Endothelial cell of umbilical vein (primary cell): ENCODE measurements at regions not wholly inside any gene's neighbourhood (a gene's known extent, or its start where the extent isn't known, plus 50 kb on each side); places are given as distances from the start of the nearest gene placed in this dataset.

Experiments
- BruUV-seq: library from RNA; stranded (reverse); fragments of 400-500 nt; replicated peaks from 2 replicates; lab custom pipeline; 2021; lab: Mats Ljungman, UMichigan
- CTCF ChIA-PET: fragments of 300-600, 350-600 bp; sonication (Branson Sonifier 250); formaldehyde crosslinking; loops from one replicate; lab custom pipeline; 2021; ENCODE audit warnings: antibody characterized with exemption, inconsistent platforms; lab: Charles Lee
- POLR2A ChIA-PET: fragments of 300-600, 350-600 bp; sonication (Branson Sonifier 250); formaldehyde crosslinking; loops from one replicate; lab custom pipeline; 2021; ENCODE audit warnings: antibody characterized with exemption, inconsistent platforms; lab: Charles Lee
- DNase-seq: peaks from one replicate; pipeline ENCODE4 v3.0.0-alpha.2; 2011; ENCODE audit warnings: low read depth, low spot score
- FAIRE-seq: peaks from 2 replicates; lab custom pipeline; 2011; peaks lifted over from hg19 to GRCh38; lab: Jason Lieb, UNC
- H2AFZ ChIP-seq: 2 replicates; pipeline ENCODE4 v1.6.0; 2012; ENCODE audit warnings: low read depth, low read length, control low read depth, inconsistent platforms
- H3K27ac ChIP-seq: 2 replicates; pipeline ENCODE4 v1.5.1; 2011; ENCODE audit warnings: low read depth, mild to moderate bottlenecking, control low read depth, low read length, moderate library complexity; ENCODE audit not compliant: insufficient read depth
- H3K27me3 ChIP-seq, 2 experiments: 2 replicates each; pipeline versions ENCODE4 v1.6.0 to v1.6.1; 2011; ENCODE audit warnings: low read length in 2 of 2, mixed read lengths in 1 of 2; ENCODE audit not compliant: control insufficient read depth in 2 of 2, insufficient read depth in 2 of 2
- H3K36me3 ChIP-seq, 2 experiments: 2 replicates in 1 of 2; 3 replicates in 1 of 2; pipeline ENCODE4 v1.5.1; 2011; ENCODE audit warnings: low read length in 2 of 2, mild to moderate bottlenecking in 1 of 2, moderate library complexity in 1 of 2; ENCODE audit not compliant: control insufficient read depth in 2 of 2, insufficient read depth in 2 of 2; ENCODE audit errors: extremely low read depth in 1 of 2
- H3K4me1 ChIP-seq: 3 replicates; pipeline ENCODE4 v1.5.1; 2011; ENCODE audit warnings: mild to moderate bottlenecking, low read length; ENCODE audit not compliant: control insufficient read depth, insufficient read depth; ENCODE audit errors: extremely low read depth
- H3K4me2 ChIP-seq: 2 replicates; pipeline ENCODE4 v1.6.1; 2011; ENCODE audit warnings: low read length, control low read depth, mixed read lengths; ENCODE audit not compliant: insufficient read depth
- H3K4me3 ChIP-seq, 3 experiments: fragments of 200-600 bp in 1 of 3; sonication (generic), shearing (Covaris generic) in 1 of 3; replicated peaks in 1 of 3; 2 replicates each; pipeline ENCODE4 v1.5.1; 2011 to 2016; ENCODE audit warnings: control low read depth in 3 of 3, low read length in 3 of 3, mild to moderate bottlenecking in 2 of 3, inconsistent platforms in 1 of 3, low read depth in 1 of 3, moderate library complexity in 1 of 3; ENCODE audit not compliant: insufficient read depth in 1 of 3
- H3K79me2 ChIP-seq: 2 replicates; pipeline ENCODE4 v1.6.0; 2012; ENCODE audit warnings: low read length, inconsistent platforms; ENCODE audit not compliant: control insufficient read depth, insufficient read depth
- H3K9ac ChIP-seq: replicated peaks from 2 replicates; pipeline ENCODE3; 2011; ENCODE audit warnings: low read length, control low read depth; ENCODE audit not compliant: insufficient read depth; ENCODE audit errors: extremely low read depth
- H3K9me1 ChIP-seq: replicated peaks from 3 replicates; pipeline ENCODE4 v1.6.0; 2011; ENCODE audit warnings: mild to moderate bottlenecking, low read length; ENCODE audit not compliant: control insufficient read depth, insufficient read depth; ENCODE audit errors: extremely low read depth
- H3K9me3 ChIP-seq: replicated peaks from 2 replicates; pipeline ENCODE4 v1.5.1; 2012; ENCODE audit warnings: low read length, inconsistent platforms; ENCODE audit not compliant: control insufficient read depth, insufficient read depth
- H4K20me1 ChIP-seq: replicated peaks from 2 replicates; pipeline ENCODE3; 2011; ENCODE audit warnings: mild to moderate bottlenecking, low read length; ENCODE audit not compliant: control insufficient read depth, insufficient read depth; ENCODE audit errors: extremely low read depth
- EZH2 ChIP-seq: IDR thresholded peaks from 2 replicates; pipeline ENCODE4 v1.6.1; 2012; ENCODE audit warnings: borderline replicate concordance, low read depth, mild to moderate bottlenecking, moderate library complexity, low read length, inconsistent platforms; ENCODE audit not compliant: severe bottlenecking
- FOS ChIP-seq: IDR thresholded peaks from 2 replicates; pipeline ENCODE4 v1.6.1; 2011; ENCODE audit warnings: mild to moderate bottlenecking, low read length, moderate library complexity, borderline replicate concordance; ENCODE audit not compliant: insufficient read depth
- GATA2 ChIP-seq: IDR thresholded peaks from 2 replicates; pipeline ENCODE4 v1.7.0; 2011; ENCODE audit warnings: low read depth, mild to moderate bottlenecking, moderate library complexity, mixed read lengths, low read length; ENCODE audit not compliant: insufficient read length, insufficient read depth
- JUN ChIP-seq: IDR thresholded peaks from 2 replicates; pipeline ENCODE4 v1.6.1; 2011; ENCODE audit warnings: borderline replicate concordance, low read depth; ENCODE audit not compliant: insufficient read length, insufficient read depth
- MYC ChIP-seq: IDR thresholded peaks from one replicate; pipeline ENCODE4 v1.6.1; 2011; ENCODE audit warnings: mild to moderate bottlenecking, low read depth, low read length
- POLR2A ChIP-seq: IDR thresholded peaks from 2 replicates; pipeline ENCODE4 v1.6.1; 2012; ENCODE audit warnings: low read depth, mild to moderate bottlenecking, control low read depth, low read length
- POLR2AphosphoS5 ChIP-seq: IDR thresholded peaks from 2 replicates; pipeline ENCODE4 v1.6.1; 2012; ENCODE audit warnings: low read depth, mild to moderate bottlenecking, control low read depth, low read length, moderate library complexity; ENCODE audit not compliant: insufficient read depth
- dilution Hi-C: fragments of 300-500 bp; cut with MboI; formaldehyde crosslinking; loops from one replicate; pipeline ENCODE4 v1.15.0; 2019; ENCODE audit warnings: low sequenced_read_pairs; ENCODE audit not compliant: extremely low pct_ligation_motif_present
- intact Hi-C: fragments of 100-400 bp; cut with micrococcal nuclease; formaldehyde crosslinking; loops from one replicate; pipeline ENCODE4 v1.10.0; 2022
- TF ChIP-seq, protein P1 (sequence below): IDR thresholded peaks from 2 replicates; pipeline ENCODE4 v1.6.1; 2011; ENCODE audit not compliant: insufficient read depth, insufficient read length
- TF ChIP-seq, protein P2 (sequence below), 2 donors: IDR thresholded peaks; 1 replicate in 1 of 2; 2 replicates in 1 of 2; pipeline ENCODE4 v1.5.1; 2011; ENCODE audit warnings: low read length in 2 of 2, mild to moderate bottlenecking in 2 of 2, moderate library complexity in 2 of 2, control low read depth in 1 of 2, inconsistent platforms in 1 of 2, low read depth in 1 of 2; ENCODE audit not compliant: insufficient read depth in 1 of 2; ENCODE audit errors: extremely low read depth in 1 of 2

DNA sequence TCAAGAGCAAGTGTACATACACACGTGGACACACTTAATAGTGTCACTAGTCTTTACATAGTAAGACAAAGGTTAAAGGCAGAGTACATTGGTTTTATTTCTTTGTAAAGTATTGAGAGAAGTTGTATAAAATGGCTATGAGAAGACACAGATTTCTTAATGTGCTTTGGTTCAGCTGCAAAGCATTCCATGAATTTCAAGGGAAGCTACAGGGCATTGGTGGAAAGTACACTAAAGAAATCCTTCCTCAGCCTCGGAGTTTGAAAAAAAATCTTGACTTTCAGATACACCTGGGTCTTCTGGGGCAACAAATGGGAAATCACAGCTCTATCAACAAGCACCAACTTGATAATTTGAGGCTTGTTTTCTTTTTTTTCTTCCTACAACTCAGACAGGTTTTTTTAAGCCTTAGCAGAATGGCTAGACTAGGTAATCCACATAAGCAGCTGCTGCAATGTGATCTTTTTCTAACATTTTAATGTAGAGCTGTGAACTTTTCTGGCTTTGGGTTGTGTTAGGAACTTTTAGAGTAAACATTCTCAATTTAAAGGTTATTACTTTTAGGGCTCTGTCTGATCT lies 140.4 kb upstream of the FST start:
- intact Hi-C loops = no loop called here
- H3K36me3 ChIP-seq = no peaks in the 10 kb centered on the region
- H3K27me3 ChIP-seq = no peaks in the 10 kb centered on the region
- no peak overlapping the region for H3K27ac ChIP-seq
- POLR2A ChIA-PET = no interaction called here
- no peaks in the 10 kb centered on the region for H3K79me2 ChIP-seq
- peaks cover under 1% of the 10 kb centered on the region for H3K4me1 ChIP-seq
- H4K20me1 ChIP-seq = no peaks in the 10 kb centered on the region
- CTCF ChIA-PET = interaction anchor here (0.9 kb wide), 1 partner anchor 90 kb away, joined by 3 read pairs; no protein-coding TSS in a partner anchor
- no TSS peak for BruUV-seq
- no peak overlapping the region for H2AFZ ChIP-seq
- H3K4me2 ChIP-seq = no peak overlapping the region
- no peak overlapping the region for H3K9ac ChIP-seq
- TF ChIP-seq, protein P1, sequence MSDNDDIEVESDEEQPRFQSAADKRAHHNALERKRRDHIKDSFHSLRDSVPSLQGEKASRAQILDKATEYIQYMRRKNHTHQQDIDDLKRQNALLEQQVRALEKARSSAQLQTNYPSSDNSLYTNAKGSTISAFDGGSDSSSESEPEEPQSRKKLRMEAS = no peak
- TF ChIP-seq EZH2 (no peak), JUN (no peak), POLR2AphosphoS5 (no peak), FOS (no peak), GATA2 (no peak), POLR2A (no peak), MYC (no peak)
- TF ChIP-seq, protein P2, sequence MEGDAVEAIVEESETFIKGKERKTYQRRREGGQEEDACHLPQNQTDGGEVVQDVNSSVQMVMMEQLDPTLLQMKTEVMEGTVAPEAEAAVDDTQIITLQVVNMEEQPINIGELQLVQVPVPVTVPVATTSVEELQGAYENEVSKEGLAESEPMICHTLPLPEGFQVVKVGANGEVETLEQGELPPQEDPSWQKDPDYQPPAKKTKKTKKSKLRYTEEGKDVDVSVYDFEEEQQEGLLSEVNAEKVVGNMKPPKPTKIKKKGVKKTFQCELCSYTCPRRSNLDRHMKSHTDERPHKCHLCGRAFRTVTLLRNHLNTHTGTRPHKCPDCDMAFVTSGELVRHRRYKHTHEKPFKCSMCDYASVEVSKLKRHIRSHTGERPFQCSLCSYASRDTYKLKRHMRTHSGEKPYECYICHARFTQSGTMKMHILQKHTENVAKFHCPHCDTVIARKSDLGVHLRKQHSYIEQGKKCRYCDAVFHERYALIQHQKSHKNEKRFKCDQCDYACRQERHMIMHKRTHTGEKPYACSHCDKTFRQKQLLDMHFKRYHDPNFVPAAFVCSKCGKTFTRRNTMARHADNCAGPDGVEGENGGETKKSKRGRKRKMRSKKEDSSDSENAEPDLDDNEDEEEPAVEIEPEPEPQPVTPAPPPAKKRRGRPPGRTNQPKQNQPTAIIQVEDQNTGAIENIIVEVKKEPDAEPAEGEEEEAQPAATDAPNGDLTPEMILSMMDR (IDR thresholded peaks at IDR 0.05; ENCODE audit: extremely low read depth in 1 of 2, insufficient read depth in 1 of 2, low read depth in 1 of 2, low read length in 2 of 2) = no peak
- FAIRE-seq (no peak), DNase-seq (no peak)
- dilution Hi-C loops = no loop called here
- H3K9me1 ChIP-seq = no peaks in the 10 kb centered on the region
- no peaks in the 10 kb centered on the region for H3K9me3 ChIP-seq
- H3K4me3 ChIP-seq = no peak overlapping the region
